Neural cell (in vitro differentiated cells): ENCODE measurements at regions not wholly inside any gene's neighbourhood (a gene's known extent, or its start where the extent isn't known, plus 50 kb on each side); places are given as distances from the start of the nearest gene placed in this dataset.

Experiments
- EP300 ChIP-seq: fragments of 450-650 bp; conservative IDR thresholded peaks from 2 replicates; pipeline ENCODE4 v1.6.1; 2014; ENCODE audit warnings: antibody characterized with exemption, mild to moderate bottlenecking, moderate library complexity; ENCODE audit not compliant: poor library complexity, severe bottlenecking
- TAF1 ChIP-seq: IDR thresholded peaks from 2 replicates; pipeline ENCODE4 v1.6.1; 2012; ENCODE audit warnings: low read depth
- TF ChIP-seq, protein P1 (sequence below): fragments of 450-650 bp; IDR thresholded peaks from 2 replicates; pipeline ENCODE4 v1.5.1; 2014; ENCODE audit warnings: antibody characterized with exemption, mild to moderate bottlenecking, moderate library complexity; ENCODE audit not compliant: poor library complexity, severe bottlenecking

DNA sequence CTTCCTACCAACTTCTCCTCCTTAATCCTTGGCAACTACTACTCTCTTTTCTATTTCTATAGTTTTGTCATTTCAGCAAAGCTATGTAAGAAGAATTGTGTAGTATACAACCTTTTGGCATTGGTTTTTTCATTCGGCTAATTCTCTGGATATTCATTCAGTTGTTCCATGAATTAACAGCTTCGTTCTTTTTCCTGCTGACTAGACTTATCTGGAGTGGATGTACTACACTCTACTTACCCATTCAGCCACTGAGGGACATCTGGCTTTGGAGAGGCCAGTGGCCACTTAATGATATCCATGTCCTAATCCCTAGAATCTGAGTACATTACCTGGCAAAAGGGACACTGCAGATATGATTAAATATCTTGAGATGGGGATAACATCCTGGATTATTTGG lies 623.9 kb downstream of the DOK5 start:
- no peak for TF ChIP-seq EP300
- TF ChIP-seq, protein P1, sequence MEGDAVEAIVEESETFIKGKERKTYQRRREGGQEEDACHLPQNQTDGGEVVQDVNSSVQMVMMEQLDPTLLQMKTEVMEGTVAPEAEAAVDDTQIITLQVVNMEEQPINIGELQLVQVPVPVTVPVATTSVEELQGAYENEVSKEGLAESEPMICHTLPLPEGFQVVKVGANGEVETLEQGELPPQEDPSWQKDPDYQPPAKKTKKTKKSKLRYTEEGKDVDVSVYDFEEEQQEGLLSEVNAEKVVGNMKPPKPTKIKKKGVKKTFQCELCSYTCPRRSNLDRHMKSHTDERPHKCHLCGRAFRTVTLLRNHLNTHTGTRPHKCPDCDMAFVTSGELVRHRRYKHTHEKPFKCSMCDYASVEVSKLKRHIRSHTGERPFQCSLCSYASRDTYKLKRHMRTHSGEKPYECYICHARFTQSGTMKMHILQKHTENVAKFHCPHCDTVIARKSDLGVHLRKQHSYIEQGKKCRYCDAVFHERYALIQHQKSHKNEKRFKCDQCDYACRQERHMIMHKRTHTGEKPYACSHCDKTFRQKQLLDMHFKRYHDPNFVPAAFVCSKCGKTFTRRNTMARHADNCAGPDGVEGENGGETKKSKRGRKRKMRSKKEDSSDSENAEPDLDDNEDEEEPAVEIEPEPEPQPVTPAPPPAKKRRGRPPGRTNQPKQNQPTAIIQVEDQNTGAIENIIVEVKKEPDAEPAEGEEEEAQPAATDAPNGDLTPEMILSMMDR = no peak
- no peak for TF ChIP-seq TAF1
